ENCODE measurements at regions not wholly inside any gene's neighbourhood (a gene's known extent, or its start where the extent isn't known, plus 50 kb on each side); places are given as distances from the start of the nearest gene placed in this dataset.

- TF ChIP-seq CTCF (IDR thresholded peaks at IDR 0.05; ENCODE audit: borderline replicate concordance, extremely low read depth, low read length, poor library complexity, severe bottlenecking): no peak
- TF ChIP-seq EZH2 (IDR thresholded peaks at IDR 0.05; ENCODE audit: borderline replicate concordance, low read depth, low read length, severe bottlenecking): no peak
Measured at GRCh38 chr20:50439539-50440453, 70.4 kb upstream of the PTPN1 start.

Measured in DND-41 (cell line).